ENCODE measurements at regions not wholly inside any gene's neighbourhood (a gene's known extent, or its start where the extent isn't known, plus 50 kb on each side); places are given as distances from the start of the nearest gene placed in this dataset.
"Not testable (repeated sequence)": the region's sequence is repeated elsewhere in the genome, so short reads cannot be mapped to it uniquely, and the experiment has no call there.

GRCh38 chr2:17208511-17208910 is 309.7 kb downstream of the RAD51AP2 start:
- in situ Hi-C loops (cut with MboI; ENCODE audit: low sequenced_read_pairs), result no loop called here

GRCh38 chr2:17206771-17207170 is 311.5 kb downstream of the RAD51AP2 start:
- in situ Hi-C loops (cut with MboI; ENCODE audit: low sequenced_read_pairs), result no loop called here

GRCh38 chr2:17204214-17204613 is 314.0 kb downstream of the RAD51AP2 start:
- in situ Hi-C loops (cut with MboI; ENCODE audit: low sequenced_read_pairs), result not testable (repeated sequence)

DNA sequence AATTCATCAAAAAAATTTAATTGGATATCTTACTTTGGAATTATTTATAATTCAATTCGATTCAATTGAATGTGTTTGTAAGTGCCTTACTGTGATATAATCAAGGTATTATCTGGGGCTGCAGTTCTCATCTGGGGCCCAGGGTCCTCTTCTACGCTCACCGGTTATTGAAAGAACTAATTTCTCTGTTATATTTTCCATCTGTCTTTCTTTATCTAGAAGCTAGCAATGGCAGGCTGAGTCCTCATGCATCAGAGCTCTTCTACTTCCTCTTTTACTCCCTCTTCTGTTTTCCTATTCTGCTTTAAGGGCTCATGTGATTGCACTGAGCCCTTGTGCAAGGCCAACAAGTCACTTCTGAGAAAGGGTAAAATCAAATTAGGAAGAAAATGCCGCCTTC is 315.6 kb downstream of the RAD51AP2 start:
- in situ Hi-C loops (cut with MboI; ENCODE audit: low sequenced_read_pairs), result not testable (repeated sequence)

DNA sequence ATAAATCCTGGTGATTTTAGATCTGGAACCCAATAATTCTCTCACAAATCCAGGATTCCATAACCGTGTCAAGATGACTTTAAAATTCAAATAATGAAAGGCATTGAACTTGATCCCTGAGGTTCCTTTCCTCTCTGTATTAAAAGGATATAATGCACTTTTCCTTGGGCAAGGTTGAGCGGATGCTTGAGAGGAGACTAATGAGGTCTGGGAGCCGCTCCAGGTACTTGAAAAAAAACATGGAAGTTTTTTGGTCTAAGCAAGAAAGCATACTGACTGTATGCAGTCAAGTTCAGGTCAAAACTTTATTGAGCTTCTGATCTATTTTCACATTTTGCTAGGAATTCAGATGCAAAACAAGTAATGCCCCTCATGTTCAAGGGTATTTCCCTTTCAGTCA is 318.5 kb downstream of the RAD51AP2 start:
- in situ Hi-C loops (cut with MboI; ENCODE audit: low sequenced_read_pairs), result no loop called here

GRCh38 chr2:17196380-17196779 is 321.9 kb downstream of the RAD51AP2 start:
- in situ Hi-C loops (cut with MboI; ENCODE audit: low sequenced_read_pairs), result no loop called here

DNA sequence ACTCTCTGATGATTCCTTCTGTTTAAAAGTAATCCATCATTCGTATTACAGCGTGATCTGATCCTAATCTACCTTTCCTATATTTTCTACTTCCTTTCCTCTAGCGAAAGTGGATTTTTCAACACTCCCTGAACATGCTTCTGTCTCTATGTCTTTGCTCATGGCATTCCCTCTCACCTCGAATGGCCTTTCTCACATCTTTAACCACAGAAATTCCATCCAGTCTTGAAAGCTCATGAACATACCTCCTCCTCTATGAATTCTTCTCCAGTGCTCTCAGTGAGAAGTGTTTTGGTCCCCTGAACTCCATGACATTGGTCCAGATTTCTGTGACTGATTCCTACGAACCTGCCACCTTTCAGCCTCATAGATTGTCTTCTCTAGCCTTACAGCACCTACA is 323.2 kb downstream of the RAD51AP2 start:
- in situ Hi-C loops (cut with MboI; ENCODE audit: low sequenced_read_pairs), result no loop called here

DNA sequence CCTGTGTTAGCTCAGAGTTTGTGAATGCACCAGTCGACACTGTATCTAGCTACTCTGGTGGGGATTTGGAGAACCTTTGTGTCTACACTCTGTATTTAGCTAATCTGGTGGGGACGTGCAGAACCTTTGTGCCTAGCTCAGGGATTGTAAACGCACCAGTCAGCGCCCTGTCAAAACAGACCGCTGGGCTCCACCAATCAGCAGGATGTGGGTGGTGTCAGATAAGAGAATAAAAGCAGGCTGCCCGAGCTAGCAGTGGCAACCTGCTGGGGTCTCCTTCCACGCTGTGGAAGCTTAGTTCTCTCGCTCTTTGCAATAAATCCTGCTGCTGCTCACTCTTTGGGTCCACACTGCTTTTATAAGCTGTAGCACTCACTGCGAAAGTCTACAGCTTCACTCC is 324.2 kb downstream of the RAD51AP2 start:
- in situ Hi-C loops (cut with MboI; ENCODE audit: low sequenced_read_pairs), result no loop called here

- in situ Hi-C loops (cut with MboI; ENCODE audit: low sequenced_read_pairs), result not testable (repeated sequence)
Measured at GRCh38 chr2:17193433-17193890, 324.8 kb downstream of the RAD51AP2 start.

GRCh38 chr2:17191223-17191622 is 327.0 kb downstream of the RAD51AP2 start:
- in situ Hi-C loops (cut with MboI; ENCODE audit: low sequenced_read_pairs), result no loop called here

DNA sequence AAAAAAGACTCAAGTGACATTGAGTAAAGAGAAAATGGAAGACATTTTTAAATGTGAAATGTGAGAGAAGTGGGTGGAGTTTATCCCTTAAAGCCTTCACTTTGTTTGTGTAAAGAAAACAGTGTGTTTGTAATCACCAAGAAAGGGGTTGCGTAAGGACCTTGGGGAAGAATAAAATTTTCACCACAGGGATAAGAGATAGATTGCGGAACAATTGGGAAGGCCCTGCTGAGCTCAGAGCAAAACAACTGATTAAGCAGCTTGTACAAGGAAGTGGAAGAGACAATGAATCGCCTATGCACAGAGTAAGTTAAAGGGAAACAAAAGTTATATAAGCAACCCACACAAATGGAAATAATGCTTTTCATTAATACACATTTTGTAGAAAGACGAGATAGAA is 327.7 kb downstream of the RAD51AP2 start:
- in situ Hi-C loops (cut with MboI; ENCODE audit: low sequenced_read_pairs), result no loop called here

- in situ Hi-C loops (cut with MboI; ENCODE audit: low sequenced_read_pairs), result no loop called here
Measured at GRCh38 chr2:17188721-17189120, 329.5 kb downstream of the RAD51AP2 start.

DNA sequence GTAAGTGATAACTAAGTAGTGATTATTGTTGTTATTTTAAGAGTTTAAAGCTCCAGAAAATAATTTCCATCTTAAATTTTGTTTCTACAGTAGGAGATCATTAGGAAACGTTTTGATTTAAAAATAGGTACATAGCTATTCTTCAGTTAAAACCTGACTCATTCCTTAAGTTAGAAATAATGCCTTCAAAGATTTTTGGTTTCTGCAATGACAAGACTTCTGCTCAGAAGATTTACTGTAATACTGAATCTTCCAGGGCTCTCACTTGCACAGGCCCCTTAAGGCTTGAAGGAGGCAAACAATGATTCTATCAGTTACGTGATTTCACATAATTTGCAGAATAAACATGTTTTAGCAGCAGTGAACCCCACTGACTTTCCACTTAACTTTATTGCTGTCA is 333.7 kb downstream of the RAD51AP2 start:
- in situ Hi-C loops (cut with MboI; ENCODE audit: low sequenced_read_pairs), result no loop called here

DNA sequence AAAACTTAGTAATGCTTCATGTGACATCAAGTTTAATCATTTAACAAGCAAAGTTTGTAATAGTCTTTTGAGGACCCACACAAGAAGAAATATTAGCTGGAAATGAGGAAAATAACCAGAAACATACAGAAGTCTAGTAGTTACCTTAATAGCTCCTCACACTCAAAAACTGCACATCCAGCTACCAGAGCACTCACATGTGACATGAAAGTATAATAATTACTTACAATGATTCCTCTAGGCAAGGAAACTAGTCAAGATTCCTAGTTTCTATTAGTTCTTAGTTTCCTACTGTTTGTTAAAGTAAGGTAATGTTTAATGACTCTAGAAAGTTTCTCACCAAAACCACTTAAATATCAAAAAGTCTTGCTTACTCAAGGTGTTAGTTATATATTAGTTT is 335.8 kb downstream of the RAD51AP2 start:
- in situ Hi-C loops (cut with MboI; ENCODE audit: low sequenced_read_pairs), result no loop called here

- in situ Hi-C loops (cut with MboI; ENCODE audit: low sequenced_read_pairs), result no loop called here
Measured at GRCh38 chr2:17181051-17181752, 337.0 kb downstream of the RAD51AP2 start.

DNA sequence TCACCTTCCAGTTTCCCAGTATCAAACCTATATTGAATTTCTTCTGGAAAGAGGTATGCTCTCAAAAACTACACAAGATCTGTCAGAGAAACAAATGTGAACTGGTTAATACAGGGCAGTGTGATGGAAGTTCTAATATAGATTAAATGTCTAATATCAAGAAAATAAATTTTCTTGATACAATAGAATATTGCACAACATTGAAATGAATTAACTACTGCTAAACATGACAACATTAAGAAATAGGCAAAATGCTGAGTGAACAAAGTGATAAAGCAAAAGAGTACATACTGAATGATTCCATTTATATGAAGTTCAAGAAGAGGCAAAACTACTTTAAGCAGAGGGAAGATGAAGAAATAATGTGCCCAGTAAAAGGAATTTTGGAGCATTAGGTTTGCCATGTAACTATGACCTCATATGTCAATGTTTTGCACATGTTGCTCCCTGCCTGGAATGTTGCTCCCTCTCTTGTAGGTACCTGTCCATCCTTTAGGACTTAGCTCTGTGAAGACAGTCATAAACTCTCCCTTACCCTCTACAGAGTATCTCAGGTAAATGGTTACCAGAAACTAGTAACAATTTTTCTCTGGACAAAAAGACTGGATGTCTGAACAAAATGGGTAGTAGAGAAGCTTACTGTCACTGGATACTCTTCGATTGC is 339.0 kb downstream of the RAD51AP2 start:
- in situ Hi-C loops (cut with MboI; ENCODE audit: low sequenced_read_pairs), result no loop called here

DNA sequence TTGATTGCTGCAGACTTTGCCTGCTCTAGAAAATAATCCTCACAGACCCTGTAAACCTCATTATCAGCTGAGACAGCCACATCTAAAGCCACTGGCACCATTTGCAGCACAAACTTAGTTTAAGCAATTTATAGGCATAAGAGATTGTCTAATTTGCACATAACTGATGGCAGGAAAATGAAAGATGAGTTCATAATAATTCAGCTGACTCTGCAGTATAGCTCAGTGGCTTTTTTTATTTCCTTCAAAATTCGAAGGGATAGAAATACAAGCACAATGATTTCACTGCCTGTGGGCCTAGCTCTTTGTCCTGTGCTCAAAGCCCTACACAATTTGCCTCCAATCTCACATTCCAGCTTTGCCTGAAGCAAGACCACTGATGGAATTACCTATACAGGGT is 341.2 kb downstream of the RAD51AP2 start:
- in situ Hi-C loops (cut with MboI; ENCODE audit: low sequenced_read_pairs), result no loop called here

DNA sequence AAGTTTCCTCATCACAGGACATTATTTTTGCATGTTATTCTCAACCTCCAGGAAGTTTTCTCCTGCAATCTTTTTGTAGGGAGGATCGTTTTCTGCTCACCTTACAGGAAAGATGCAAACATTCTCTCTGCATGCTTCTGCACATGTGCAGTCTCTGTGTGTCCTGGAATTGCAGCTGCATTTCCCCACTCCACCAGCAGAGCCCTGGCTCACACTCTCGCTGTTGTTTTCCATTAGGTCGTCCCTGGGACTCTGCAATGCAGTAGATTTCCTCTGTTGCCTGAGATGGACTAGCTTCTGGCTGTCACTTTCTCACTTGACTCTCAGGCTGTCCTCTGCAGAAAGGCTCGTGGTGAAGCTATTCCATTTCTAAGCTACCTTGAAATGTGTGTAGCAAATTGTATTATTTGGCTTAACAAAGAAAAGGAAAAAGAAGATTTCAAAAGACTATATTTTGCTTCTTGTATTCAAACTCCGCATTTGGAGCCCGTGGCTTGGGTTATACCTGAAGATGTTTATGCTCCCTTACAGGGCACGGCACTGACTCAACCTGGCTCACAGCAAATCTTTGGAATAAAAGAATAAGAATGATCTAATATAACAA is 346.7 kb downstream of the RAD51AP2 start:
- in situ Hi-C loops (cut with MboI; ENCODE audit: low sequenced_read_pairs), result no loop called here

- in situ Hi-C loops (cut with MboI; ENCODE audit: low sequenced_read_pairs), result no loop called here
Measured at GRCh38 chr2:17166506-17166905, 351.7 kb downstream of the RAD51AP2 start.

DNA sequence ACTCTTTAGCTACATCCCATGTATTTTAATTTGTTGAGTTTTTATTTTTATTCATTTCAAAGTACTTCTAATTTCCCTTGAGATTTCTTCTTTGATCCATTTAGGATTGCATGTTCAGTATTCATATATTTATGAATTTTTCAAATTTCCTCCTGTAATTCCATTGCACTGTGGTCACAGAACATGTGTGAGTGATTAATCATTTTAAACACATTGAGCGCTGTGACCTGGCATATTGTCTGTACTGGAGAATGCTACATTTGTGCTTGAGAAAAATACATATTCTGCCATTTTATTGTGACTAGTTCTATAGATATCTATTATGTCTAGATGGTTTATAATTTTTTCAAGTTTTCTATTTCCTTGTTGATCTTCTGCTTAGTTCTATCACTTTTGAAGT is 353.7 kb downstream of the RAD51AP2 start:
- in situ Hi-C loops (cut with MboI; ENCODE audit: low sequenced_read_pairs), result no loop called here

DNA sequence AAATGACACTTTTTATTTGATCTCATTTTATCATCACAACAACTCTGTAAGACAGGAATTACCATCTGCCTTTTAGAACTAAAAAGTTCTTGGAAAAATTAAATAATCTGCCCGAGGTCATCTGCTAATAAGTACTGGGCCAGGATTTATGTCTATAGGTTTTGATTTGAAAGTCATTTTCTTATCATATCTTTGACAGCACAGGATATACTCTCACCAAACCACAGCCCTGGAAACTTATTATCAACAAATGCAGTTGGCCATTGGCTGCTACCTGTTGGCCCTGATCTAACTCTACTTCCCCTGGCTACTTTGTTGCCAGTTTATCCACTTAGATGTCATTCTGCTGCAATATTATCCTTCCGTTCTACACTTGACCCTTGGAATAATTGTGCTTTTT is 354.6 kb downstream of the RAD51AP2 start:
- in situ Hi-C loops (cut with MboI; ENCODE audit: low sequenced_read_pairs), result no loop called here

DNA sequence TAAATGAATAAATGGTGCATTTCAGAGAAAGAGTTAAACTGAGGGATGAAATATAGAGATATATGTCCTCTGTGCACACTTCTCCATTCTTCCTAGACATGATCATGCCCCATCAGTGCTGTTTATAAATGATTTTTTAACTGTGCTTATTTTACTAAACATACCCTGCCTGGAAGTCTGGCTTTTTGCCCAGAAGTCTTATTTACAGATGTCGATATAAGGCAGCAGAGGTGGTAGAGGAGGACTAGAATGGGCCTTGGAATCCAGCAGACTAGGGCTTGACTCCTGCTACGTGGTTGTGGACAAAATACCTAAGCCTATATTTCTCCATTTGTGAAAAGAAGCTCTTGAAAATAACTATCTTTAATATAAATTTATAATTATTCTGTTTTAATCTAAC is 355.5 kb downstream of the RAD51AP2 start:
- in situ Hi-C loops (cut with MboI; ENCODE audit: low sequenced_read_pairs), result no loop called here

Measured in HL-60/S4 treated with retinoic acid at 250 ng/mL for 4 days and 3 days (cell line).